Ishikawa (cell line): ENCODE measurements at regions not wholly inside any gene's neighbourhood (a gene's known extent, or its start where the extent isn't known, plus 50 kb on each side); places are given as distances from the start of the nearest gene placed in this dataset.

Experiments used
- CEBPB ChIP-seq: IDR thresholded peaks from 2 replicates; pipeline ENCODE4 v1.6.1; 2012
- FOXM1 ChIP-seq: IDR thresholded peaks from 2 replicates; pipeline ENCODE4 v1.6.1; 2012; ENCODE audit warnings: low read depth, borderline replicate concordance
- NFIC ChIP-seq: IDR thresholded peaks from 2 replicates; pipeline ENCODE4 v1.6.1; 2012
- RAD21 ChIP-seq: IDR thresholded peaks from 2 replicates; pipeline ENCODE4 v1.6.1; 2012; ENCODE audit warnings: low read depth
- TCF12 ChIP-seq: IDR thresholded peaks from 2 replicates; pipeline ENCODE4 v1.6.1; 2012; ENCODE audit warnings: low read depth
- TEAD4 ChIP-seq: IDR thresholded peaks from 2 replicates; pipeline ENCODE4 v1.6.1; 2012
- YY1 ChIP-seq: IDR thresholded peaks from 2 replicates; pipeline ENCODE4 v1.6.1; 2012; ENCODE audit warnings: low read depth
- TF ChIP-seq, protein P1 (sequence below): IDR thresholded peaks from 2 replicates; pipeline ENCODE4 v1.6.1; 2012; ENCODE audit warnings: low read depth, mild to moderate bottlenecking

- TF ChIP-seq YY1 (no peak), FOXM1 (no peak), CEBPB (no peak), TCF12 (no peak), NFIC (no peak), TEAD4 (no peak), RAD21 (no peak)
- TF ChIP-seq, protein P1, sequence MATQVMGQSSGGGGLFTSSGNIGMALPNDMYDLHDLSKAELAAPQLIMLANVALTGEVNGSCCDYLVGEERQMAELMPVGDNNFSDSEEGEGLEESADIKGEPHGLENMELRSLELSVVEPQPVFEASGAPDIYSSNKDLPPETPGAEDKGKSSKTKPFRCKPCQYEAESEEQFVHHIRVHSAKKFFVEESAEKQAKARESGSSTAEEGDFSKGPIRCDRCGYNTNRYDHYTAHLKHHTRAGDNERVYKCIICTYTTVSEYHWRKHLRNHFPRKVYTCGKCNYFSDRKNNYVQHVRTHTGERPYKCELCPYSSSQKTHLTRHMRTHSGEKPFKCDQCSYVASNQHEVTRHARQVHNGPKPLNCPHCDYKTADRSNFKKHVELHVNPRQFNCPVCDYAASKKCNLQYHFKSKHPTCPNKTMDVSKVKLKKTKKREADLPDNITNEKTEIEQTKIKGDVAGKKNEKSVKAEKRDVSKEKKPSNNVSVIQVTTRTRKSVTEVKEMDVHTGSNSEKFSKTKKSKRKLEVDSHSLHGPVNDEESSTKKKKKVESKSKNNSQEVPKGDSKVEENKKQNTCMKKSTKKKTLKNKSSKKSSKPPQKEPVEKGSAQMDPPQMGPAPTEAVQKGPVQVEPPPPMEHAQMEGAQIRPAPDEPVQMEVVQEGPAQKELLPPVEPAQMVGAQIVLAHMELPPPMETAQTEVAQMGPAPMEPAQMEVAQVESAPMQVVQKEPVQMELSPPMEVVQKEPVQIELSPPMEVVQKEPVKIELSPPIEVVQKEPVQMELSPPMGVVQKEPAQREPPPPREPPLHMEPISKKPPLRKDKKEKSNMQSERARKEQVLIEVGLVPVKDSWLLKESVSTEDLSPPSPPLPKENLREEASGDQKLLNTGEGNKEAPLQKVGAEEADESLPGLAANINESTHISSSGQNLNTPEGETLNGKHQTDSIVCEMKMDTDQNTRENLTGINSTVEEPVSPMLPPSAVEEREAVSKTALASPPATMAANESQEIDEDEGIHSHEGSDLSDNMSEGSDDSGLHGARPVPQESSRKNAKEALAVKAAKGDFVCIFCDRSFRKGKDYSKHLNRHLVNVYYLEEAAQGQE, result no peak
These were observed 212.1 kb upstream of the BTG1 start for GRCh38 chr12:92357584-92358261.
